Neural cell (in vitro differentiated cells): ENCODE measurements at regions not wholly inside any gene's neighbourhood (a gene's known extent, or its start where the extent isn't known, plus 50 kb on each side); places are given as distances from the start of the nearest gene placed in this dataset.

ENCODE experiments used
- H2AFZ ChIP-seq: fragments of 200-600, 300-800 bp; sonication (generic), shearing (Covaris generic); 2 replicates; pipeline ENCODE4 v1.6.0; 2014; ENCODE audit warnings: low read depth, mild to moderate bottlenecking, antibody characterized with exemption, low read length, moderate library complexity
- H3F3A ChIP-seq: fragments of 200-600 bp; shearing (Covaris generic); 2 replicates; pipeline ENCODE4 v1.6.1; 2016; ENCODE audit warnings: mild to moderate bottlenecking, moderate library complexity, mixed read lengths, antibody characterized with exemption, low read length; ENCODE audit not compliant: insufficient read depth, poor library complexity, severe bottlenecking
- H3K27ac ChIP-seq: fragments of 200-600, 300-800 bp; sonication (generic), shearing (Covaris generic); 2 replicates; pipeline ENCODE4 v1.5.1; 2014; ENCODE audit warnings: mild to moderate bottlenecking, low read length, moderate library complexity
- H3K27me3 ChIP-seq: fragments of 300-800, 200-600 bp; sonication (generic), shearing (Covaris generic); 2 replicates; pipeline ENCODE4 v1.6.0; 2014; ENCODE audit warnings: mild to moderate bottlenecking, low read depth, low read length, moderate library complexity; ENCODE audit not compliant: insufficient read depth
- H3K36me3 ChIP-seq: fragments of 300-800, 200-600 bp; sonication (generic), shearing (Covaris generic); 2 replicates; pipeline ENCODE4 v1.5.1; 2014; ENCODE audit warnings: mild to moderate bottlenecking, antibody characterized with exemption, low read length, moderate library complexity; ENCODE audit not compliant: insufficient read depth
- H3K4me2 ChIP-seq: fragments of 300-800, 200-600 bp; sonication (generic), shearing (Covaris generic); 2 replicates; pipeline ENCODE4 v1.6.0; 2014; ENCODE audit warnings: mild to moderate bottlenecking, low read length
- H3K4me3 ChIP-seq: fragments of 300-800, 200-600 bp; sonication (generic), shearing (Covaris generic); 2 replicates; pipeline ENCODE4 v1.5.1; 2014; ENCODE audit warnings: mild to moderate bottlenecking, low read length, moderate library complexity
- H3K79me2 ChIP-seq: fragments of 200-600 bp; shearing (Covaris generic); replicated peaks from 2 replicates; pipeline ENCODE4 v1.6.0; 2014; ENCODE audit warnings: mild to moderate bottlenecking, low read length, moderate library complexity; ENCODE audit not compliant: insufficient read depth
- H3K9ac ChIP-seq: fragments of 300-800, 200-600 bp; sonication (generic), shearing (Covaris generic); 2 replicates; pipeline ENCODE4 v1.6.1; 2016; ENCODE audit warnings: mild to moderate bottlenecking, low read length, mixed read lengths
- H3K9me2 ChIP-seq: fragments of 200-600 bp; shearing (Covaris generic); 2 replicates; pipeline ENCODE4 v1.6.1; 2016; ENCODE audit warnings: mild to moderate bottlenecking, low read length, mixed read lengths; ENCODE audit not compliant: insufficient read depth
- H3K9me3 ChIP-seq: fragments of 200-600, 300-800 bp; sonication (generic), shearing (Covaris generic); 2 replicates; pipeline ENCODE4 v1.6.1; 2016; ENCODE audit warnings: mild to moderate bottlenecking, mixed run types, low read length, moderate library complexity, mixed read lengths
- H4K20me1 ChIP-seq: fragments of 200-600 bp; shearing (Covaris generic); 2 replicates; pipeline ENCODE4 v1.6.1; 2016; ENCODE audit warnings: mild to moderate bottlenecking, mixed run types; ENCODE audit not compliant: insufficient read depth
- EP300 ChIP-seq: fragments of 450-650 bp; conservative IDR thresholded peaks from 2 replicates; pipeline ENCODE4 v1.6.1; 2014; ENCODE audit warnings: antibody characterized with exemption, mild to moderate bottlenecking, moderate library complexity; ENCODE audit not compliant: poor library complexity, severe bottlenecking
- EZH2 ChIP-seq: fragments of 200-600, 300-800 bp; shearing (Covaris generic), sonication (generic); IDR thresholded peaks from 2 replicates; pipeline ENCODE4 v1.6.1; 2014; ENCODE audit warnings: antibody characterized with exemption, low read length, borderline replicate concordance, mild to moderate bottlenecking; ENCODE audit not compliant: insufficient read depth, poor library complexity, severe bottlenecking
- MXI1 ChIP-seq: fragments of 450-650 bp; conservative IDR thresholded peaks from 2 replicates; pipeline ENCODE4 v1.6.1; 2014; ENCODE audit warnings: antibody characterized with exemption, mild to moderate bottlenecking; ENCODE audit not compliant: poor library complexity, severe bottlenecking
- POLR2AphosphoS5 ChIP-seq: IDR thresholded peaks from 2 replicates; pipeline ENCODE4 v1.6.1; 2012
- RAD21 ChIP-seq: fragments of 450-650 bp; conservative IDR thresholded peaks from 2 replicates; pipeline ENCODE4 v1.6.1; 2014; ENCODE audit warnings: antibody characterized with exemption, mild to moderate bottlenecking, moderate library complexity
- SMC3 ChIP-seq: fragments of 450-650 bp; conservative IDR thresholded peaks from 2 replicates; pipeline ENCODE4 v1.6.1; 2014; ENCODE audit warnings: antibody characterized with exemption, mild to moderate bottlenecking, moderate library complexity; ENCODE audit not compliant: poor library complexity
- TAF1 ChIP-seq: IDR thresholded peaks from 2 replicates; pipeline ENCODE4 v1.6.1; 2012; ENCODE audit warnings: low read depth
- TF ChIP-seq, protein P1 (sequence below): fragments of 450-650 bp; IDR thresholded peaks from 2 replicates; pipeline ENCODE4 v1.5.1; 2014; ENCODE audit warnings: antibody characterized with exemption, mild to moderate bottlenecking, moderate library complexity; ENCODE audit not compliant: poor library complexity, severe bottlenecking
- TF ChIP-seq, protein P2 (sequence below): IDR thresholded peaks from 2 replicates; pipeline ENCODE4 v1.6.1; 2012; ENCODE audit warnings: borderline replicate concordance

- no peak overlapping the region for H3K9ac ChIP-seq
- no peak overlapping the region for H3K27ac ChIP-seq
- H3K27me3 ChIP-seq: no peaks in the 10 kb centered on the region
- H3K4me2 ChIP-seq: no peak overlapping the region
- no peak overlapping the region for H3K4me3 ChIP-seq
- H3K79me2 ChIP-seq: no peaks in the 10 kb centered on the region
- H3F3A ChIP-seq: no peaks in the 10 kb centered on the region
- no peaks in the 10 kb centered on the region for H3K9me2 ChIP-seq
- H3K9me3 ChIP-seq: no peaks in the 10 kb centered on the region
- H4K20me1 ChIP-seq: no peaks in the 10 kb centered on the region
- H2AFZ ChIP-seq: no peak overlapping the region
- H3K36me3 ChIP-seq: no peaks in the 10 kb centered on the region
- TF ChIP-seq TAF1 (no peak), EP300 (no peak), POLR2AphosphoS5 (no peak), SMC3 (no peak), MXI1 (no peak), EZH2 (no peak), RAD21 (no peak)
- TF ChIP-seq, protein P1, sequence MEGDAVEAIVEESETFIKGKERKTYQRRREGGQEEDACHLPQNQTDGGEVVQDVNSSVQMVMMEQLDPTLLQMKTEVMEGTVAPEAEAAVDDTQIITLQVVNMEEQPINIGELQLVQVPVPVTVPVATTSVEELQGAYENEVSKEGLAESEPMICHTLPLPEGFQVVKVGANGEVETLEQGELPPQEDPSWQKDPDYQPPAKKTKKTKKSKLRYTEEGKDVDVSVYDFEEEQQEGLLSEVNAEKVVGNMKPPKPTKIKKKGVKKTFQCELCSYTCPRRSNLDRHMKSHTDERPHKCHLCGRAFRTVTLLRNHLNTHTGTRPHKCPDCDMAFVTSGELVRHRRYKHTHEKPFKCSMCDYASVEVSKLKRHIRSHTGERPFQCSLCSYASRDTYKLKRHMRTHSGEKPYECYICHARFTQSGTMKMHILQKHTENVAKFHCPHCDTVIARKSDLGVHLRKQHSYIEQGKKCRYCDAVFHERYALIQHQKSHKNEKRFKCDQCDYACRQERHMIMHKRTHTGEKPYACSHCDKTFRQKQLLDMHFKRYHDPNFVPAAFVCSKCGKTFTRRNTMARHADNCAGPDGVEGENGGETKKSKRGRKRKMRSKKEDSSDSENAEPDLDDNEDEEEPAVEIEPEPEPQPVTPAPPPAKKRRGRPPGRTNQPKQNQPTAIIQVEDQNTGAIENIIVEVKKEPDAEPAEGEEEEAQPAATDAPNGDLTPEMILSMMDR: no peak
- TF ChIP-seq, protein P2, sequence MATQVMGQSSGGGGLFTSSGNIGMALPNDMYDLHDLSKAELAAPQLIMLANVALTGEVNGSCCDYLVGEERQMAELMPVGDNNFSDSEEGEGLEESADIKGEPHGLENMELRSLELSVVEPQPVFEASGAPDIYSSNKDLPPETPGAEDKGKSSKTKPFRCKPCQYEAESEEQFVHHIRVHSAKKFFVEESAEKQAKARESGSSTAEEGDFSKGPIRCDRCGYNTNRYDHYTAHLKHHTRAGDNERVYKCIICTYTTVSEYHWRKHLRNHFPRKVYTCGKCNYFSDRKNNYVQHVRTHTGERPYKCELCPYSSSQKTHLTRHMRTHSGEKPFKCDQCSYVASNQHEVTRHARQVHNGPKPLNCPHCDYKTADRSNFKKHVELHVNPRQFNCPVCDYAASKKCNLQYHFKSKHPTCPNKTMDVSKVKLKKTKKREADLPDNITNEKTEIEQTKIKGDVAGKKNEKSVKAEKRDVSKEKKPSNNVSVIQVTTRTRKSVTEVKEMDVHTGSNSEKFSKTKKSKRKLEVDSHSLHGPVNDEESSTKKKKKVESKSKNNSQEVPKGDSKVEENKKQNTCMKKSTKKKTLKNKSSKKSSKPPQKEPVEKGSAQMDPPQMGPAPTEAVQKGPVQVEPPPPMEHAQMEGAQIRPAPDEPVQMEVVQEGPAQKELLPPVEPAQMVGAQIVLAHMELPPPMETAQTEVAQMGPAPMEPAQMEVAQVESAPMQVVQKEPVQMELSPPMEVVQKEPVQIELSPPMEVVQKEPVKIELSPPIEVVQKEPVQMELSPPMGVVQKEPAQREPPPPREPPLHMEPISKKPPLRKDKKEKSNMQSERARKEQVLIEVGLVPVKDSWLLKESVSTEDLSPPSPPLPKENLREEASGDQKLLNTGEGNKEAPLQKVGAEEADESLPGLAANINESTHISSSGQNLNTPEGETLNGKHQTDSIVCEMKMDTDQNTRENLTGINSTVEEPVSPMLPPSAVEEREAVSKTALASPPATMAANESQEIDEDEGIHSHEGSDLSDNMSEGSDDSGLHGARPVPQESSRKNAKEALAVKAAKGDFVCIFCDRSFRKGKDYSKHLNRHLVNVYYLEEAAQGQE: no peak
Measured at GRCh38 chr6:97687916-97688315, 404.9 kb upstream of the MMS22L start.

DNA sequence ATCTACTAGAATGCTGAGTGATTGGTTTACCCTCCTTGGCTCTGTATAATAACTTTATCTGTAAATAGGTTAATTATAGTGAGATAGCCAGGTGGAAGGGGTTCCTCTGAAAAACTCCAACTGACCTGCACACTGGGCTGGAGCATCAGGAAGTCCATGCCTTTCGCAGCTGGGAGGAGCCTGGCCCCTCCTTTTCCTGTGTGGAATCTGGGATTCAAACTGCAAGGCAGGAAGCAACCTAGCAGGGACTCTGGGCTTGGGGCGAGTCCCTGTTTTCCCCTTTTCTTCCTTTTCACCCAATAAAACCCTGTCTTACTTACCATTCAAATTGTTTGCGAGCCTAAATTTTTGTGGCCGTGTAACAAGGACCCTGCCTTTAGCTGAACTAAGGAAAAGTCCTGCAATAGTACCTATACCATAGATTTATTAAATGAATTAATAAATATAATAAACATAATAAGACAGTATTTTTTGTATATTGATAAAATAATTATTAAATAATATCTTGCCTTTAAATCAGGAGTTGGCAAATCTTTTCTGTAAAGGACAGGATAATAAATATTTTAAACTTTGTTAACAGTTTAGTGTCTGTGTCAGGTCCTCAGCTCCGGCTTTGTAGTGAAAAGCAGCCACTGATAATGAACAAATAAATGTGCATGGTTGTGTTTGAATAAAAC, 406.2 kb upstream of the MMS22L start:
- Histone ChIP-seq H3F3A (no peaks in the 10 kb centered on the region), H2AFZ (no peak overlapping the region), H3K4me2 (no peak overlapping the region), H3K9me2 (no peaks in the 10 kb centered on the region), H3K36me3 (no peaks in the 10 kb centered on the region), H3K79me2 (no peaks in the 10 kb centered on the region), H3K27me3 (no peaks in the 10 kb centered on the region), H3K27ac (no peak overlapping the region), H4K20me1 (no peaks in the 10 kb centered on the region), H3K9ac (no peak overlapping the region), H3K9me3 (no peaks in the 10 kb centered on the region), H3K4me3 (no peak overlapping the region)
- TF ChIP-seq TAF1 (no peak), EP300 (no peak), EZH2 (no peak)
- TF ChIP-seq, protein P2: no peak
